GM12872 (cell line): ENCODE measurements at regions not wholly inside any gene's neighbourhood (a gene's known extent, or its start where the extent isn't known, plus 50 kb on each side); places are given as distances from the start of the nearest gene placed in this dataset.

ENCODE experiments used
- TF ChIP-seq, protein P1 (sequence below): IDR thresholded peaks from 3 replicates; pipeline ENCODE4 v1.5.1; 2011; ENCODE audit warnings: low read depth, mild to moderate bottlenecking, low read length, moderate library complexity; ENCODE audit not compliant: insufficient read depth

DNA sequence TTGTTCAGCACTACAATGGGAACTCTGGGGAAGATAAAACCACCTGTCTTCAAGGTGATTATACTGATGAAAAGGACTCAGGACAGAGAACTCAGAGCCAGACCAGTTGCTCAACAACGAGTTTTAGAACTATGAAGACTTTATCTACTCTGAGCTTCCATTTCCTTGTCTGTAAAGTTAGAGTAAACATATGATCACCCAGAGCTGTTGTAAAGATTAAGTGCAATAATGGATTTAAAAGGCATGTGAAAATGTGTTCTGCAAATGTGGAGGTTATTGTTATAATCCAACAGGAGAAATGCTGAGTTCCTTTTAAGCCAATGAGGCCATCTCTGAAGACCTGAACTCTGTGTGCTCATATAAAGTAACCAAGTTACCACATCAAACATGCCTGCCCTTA is 139.7 kb upstream of the CMC1 start:
- TF ChIP-seq, protein P1, sequence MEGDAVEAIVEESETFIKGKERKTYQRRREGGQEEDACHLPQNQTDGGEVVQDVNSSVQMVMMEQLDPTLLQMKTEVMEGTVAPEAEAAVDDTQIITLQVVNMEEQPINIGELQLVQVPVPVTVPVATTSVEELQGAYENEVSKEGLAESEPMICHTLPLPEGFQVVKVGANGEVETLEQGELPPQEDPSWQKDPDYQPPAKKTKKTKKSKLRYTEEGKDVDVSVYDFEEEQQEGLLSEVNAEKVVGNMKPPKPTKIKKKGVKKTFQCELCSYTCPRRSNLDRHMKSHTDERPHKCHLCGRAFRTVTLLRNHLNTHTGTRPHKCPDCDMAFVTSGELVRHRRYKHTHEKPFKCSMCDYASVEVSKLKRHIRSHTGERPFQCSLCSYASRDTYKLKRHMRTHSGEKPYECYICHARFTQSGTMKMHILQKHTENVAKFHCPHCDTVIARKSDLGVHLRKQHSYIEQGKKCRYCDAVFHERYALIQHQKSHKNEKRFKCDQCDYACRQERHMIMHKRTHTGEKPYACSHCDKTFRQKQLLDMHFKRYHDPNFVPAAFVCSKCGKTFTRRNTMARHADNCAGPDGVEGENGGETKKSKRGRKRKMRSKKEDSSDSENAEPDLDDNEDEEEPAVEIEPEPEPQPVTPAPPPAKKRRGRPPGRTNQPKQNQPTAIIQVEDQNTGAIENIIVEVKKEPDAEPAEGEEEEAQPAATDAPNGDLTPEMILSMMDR, result no peak

DNA sequence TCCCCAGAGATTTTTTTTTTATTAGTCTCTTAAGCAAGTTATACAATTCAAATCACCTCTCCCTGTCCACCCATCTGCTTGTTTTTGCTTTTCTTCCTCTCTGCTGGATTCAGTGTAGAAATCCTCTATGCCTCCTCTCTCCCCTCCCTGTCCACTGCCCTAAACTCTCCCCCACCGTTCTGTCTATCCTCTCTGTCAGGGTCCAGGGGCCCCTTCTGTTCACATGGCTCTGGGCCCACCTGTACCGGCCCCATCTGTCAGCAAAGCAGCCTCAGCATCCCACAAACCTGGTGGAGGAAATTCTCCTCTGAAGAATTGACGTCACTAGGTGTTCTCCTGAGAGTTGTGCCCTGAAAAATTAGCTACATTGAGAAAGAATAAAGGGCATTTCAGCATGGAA is 137.6 kb upstream of the CMC1 start:
- TF ChIP-seq, protein P1, result no peak

DNA sequence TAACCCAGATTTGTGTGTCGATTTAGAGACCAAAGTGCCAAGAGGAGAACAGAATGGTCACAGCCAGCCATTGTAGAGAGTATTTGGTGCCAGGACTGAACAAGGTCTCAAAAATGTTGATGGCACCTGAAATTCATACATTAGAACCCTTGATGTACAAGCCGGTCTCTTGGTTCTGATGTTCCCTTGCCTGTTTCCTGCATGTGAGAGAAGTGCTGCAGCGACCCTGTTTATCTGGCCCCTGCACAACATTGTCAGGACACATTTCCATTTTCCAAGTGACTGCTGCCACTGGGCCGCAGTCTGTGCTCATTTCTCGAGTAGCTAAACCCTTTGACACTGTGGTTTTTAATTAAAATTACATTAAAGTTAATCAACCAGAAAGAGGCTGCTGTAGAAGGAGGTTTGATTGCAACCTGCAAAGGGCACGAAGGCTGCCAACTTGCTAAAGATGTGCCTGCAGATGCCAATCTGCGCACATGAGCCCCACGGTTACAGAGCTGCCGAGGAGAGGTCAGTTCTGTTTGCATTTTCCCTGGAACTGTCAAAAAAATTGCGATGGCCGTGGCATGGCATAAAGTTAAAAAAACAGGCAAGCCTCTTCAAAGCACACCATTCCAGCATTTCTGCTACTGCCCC is 136.4 kb upstream of the CMC1 start:
- TF ChIP-seq, protein P1, result no peak

DNA sequence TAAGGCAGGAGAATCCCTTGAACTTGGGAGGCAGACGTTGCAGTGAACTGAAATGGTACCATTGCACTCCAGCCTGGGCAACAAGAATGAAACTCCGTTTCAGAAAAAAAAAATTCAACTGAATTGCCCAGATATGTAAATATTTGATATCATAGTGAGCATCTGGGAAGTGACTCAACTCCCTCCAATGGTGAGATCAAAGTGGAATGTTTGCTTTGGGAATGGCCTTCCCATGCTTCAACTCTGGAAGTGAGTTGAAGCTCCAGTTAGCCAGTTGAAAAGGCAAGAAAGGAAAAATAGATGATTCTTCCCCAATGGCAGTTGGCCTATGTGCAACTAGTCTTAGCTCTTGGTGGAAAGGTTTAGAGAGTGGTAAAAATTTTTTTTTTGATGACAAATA is 131.6 kb upstream of the CMC1 start:
- TF ChIP-seq, protein P1, result no peak

DNA sequence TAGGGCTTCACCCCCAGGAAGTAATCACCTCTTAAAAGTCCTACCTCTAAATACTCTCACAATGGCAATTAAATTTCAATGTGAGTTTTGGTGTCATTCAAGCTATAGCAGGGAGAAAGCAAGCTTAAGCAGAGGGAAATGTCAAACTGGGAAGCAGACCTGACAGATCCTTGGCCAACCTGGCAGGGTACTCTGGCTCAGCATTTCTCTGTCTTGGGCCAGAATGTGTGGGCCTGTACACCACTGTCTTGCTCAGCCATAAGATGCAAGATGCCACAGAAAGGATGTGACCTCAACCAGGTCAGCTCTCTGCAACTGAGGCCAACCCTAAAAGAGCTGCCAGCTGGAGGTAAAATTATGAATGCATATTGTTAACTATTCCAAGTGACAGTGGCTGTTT is 130.6 kb upstream of the CMC1 start:
- TF ChIP-seq, protein P1, result no peak

DNA sequence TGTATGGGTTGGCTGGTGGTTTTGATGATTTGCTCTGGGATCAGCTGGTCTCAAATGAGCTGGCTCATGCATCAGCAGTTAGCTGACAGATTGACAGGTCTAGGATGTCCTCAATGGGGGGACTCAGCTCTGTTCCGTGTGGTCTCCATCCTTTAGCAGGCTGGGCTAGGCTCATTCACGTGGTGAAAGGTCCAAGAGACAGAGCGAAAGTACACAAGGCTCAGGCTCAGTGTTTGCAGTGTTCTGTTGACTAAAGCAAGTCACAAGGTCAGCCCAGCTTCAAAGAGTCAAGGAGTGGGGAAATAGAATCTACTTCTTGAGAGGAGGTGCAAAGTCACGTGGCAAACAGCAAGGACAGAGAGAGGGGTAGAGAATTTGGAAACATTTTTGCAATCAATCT is 126.5 kb upstream of the CMC1 start:
- TF ChIP-seq, protein P1, result no peak

DNA sequence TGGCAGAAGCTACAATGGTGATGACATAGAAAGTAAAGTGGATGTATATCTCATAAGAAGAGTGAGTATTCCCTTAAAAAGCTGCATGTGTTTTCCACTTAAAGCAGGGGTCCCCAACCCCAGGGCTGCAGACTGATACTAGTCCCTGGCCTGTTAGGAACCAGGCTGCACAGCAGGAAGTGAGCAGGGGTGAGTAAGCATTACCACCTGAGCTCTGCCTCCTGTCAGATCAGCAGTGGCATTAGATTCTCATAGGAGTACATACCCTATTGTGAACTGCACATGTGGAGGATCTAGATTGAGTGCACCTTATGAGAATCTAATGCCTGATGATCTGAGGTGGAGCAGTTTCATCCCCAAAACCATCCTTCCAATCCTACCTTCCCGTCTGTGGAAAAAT is 126.1 kb upstream of the CMC1 start:
- TF ChIP-seq, protein P1, result no peak

DNA sequence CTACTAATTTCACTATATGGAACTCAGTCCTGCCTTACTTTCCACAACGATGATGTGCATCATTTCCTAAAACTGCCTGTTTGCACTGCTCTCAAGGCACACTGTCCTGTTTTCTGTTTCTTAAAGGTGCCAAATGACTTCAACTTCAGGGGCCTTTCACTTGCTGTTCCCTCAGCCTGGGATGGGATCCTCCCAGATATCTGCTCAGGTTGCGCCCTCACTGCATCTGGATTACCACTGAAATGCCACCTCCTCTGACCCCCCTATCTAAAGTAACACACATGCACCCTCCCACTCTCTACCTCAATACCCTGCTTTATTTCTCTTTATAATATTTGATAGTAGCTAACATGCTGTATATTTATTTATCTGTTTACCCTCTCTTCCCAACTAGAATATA is 123.8 kb upstream of the CMC1 start:
- TF ChIP-seq, protein P1, result no peak
